Nephron progenitor cell (in vitro differentiated cells): ENCODE measurements at regions not wholly inside any gene's neighbourhood (a gene's known extent, or its start where the extent isn't known, plus 50 kb on each side); places are given as distances from the start of the nearest gene placed in this dataset.

ENCODE experiments used
- DNase-seq: peaks from one replicate; pipeline ENCODE4 v3.0.0; 2021
- H3K27ac Mint-ChIP-seq: 2 replicates; pipeline ENCODE4 v1.8.0; 2021; ENCODE audit warnings: mild to moderate bottlenecking, moderate library complexity, mixed read lengths
- H3K27me3 Mint-ChIP-seq: 2 replicates; pipeline ENCODE4 v1.8.0; 2021; ENCODE audit warnings: mild to moderate bottlenecking, low read depth, mixed read lengths; ENCODE audit not compliant: poor library complexity
- H3K36me3 Mint-ChIP-seq: 2 replicates; pipeline ENCODE4 v1.8.0; 2021; ENCODE audit warnings: low read depth, mixed read lengths
- H3K4me1 Mint-ChIP-seq: 2 replicates; pipeline ENCODE4 v1.8.0; 2021; ENCODE audit warnings: mixed read lengths
- H3K4me3 Mint-ChIP-seq: 2 replicates; pipeline ENCODE4 v1.8.0; 2021; ENCODE audit warnings: mild to moderate bottlenecking, moderate library complexity, mixed read lengths
- H3K9me3 Mint-ChIP-seq: 2 replicates; pipeline ENCODE4 v1.8.0; 2021; ENCODE audit warnings: mild to moderate bottlenecking, moderate library complexity, mixed read lengths
- CTCF ChIP-seq: fragments of 200-600 bp; sonication (generic); IDR thresholded peaks from 2 replicates; pipeline ENCODE4 v1.5.0; 2021; ENCODE audit warnings: antibody characterized with exemption

GRCh38 chr2:145845923-145846322 is 1326.0 kb upstream of the ZEB2 start:
- Mint-ChIP-seq H3K4me3 (no peak overlapping the region), H3K36me3 (no peaks in the 10 kb centered on the region), H3K4me1 (peaks cover 27% of the 10 kb centered on the region), H3K27me3 (no peaks in the 10 kb centered on the region), H3K27ac (no peak overlapping the region), H3K9me3 (no peaks in the 10 kb centered on the region)
- TF ChIP-seq CTCF = no peak
- DNase-seq = no peak

- TF ChIP-seq CTCF = no peak
- Mint-ChIP-seq H3K4me1 (peaks cover 24% of the 10 kb centered on the region), H3K27ac (no peak overlapping the region), H3K27me3 (no peaks in the 10 kb centered on the region), H3K36me3 (no peaks in the 10 kb centered on the region), H3K9me3 (no peaks in the 10 kb centered on the region), H3K4me3 (no peak overlapping the region)
- no peak for DNase-seq
Measured at GRCh38 chr2:145845207-145845894, 1325.4 kb upstream of the ZEB2 start.

GRCh38 chr2:145841973-145842372 is 1322.1 kb upstream of the ZEB2 start:
- Mint-ChIP-seq H3K36me3 (no peaks in the 10 kb centered on the region), H3K27me3 (no peaks in the 10 kb centered on the region), H3K27ac (no peak overlapping the region), H3K4me1 (peaks cover 12% of the 10 kb centered on the region), H3K4me3 (no peak overlapping the region), H3K9me3 (no peaks in the 10 kb centered on the region)
- DNase-seq = no peak
- TF ChIP-seq CTCF = no peak

- DNase-seq = no peak
- Mint-ChIP-seq H3K9me3 (no peaks in the 10 kb centered on the region), H3K36me3 (no peaks in the 10 kb centered on the region), H3K4me3 (no peak overlapping the region), H3K27ac (no peak overlapping the region), H3K27me3 (no peaks in the 10 kb centered on the region), H3K4me1 (no peaks in the 10 kb centered on the region)
- TF ChIP-seq CTCF = no peak
Measured at GRCh38 chr2:145836986-145837385, 1317.1 kb upstream of the ZEB2 start.

GRCh38 chr2:145835665-145836064 is 1315.7 kb upstream of the ZEB2 start:
- Mint-ChIP-seq H3K27ac (no peak overlapping the region), H3K4me3 (no peak overlapping the region), H3K4me1 (no peaks in the 10 kb centered on the region), H3K36me3 (no peaks in the 10 kb centered on the region), H3K27me3 (no peaks in the 10 kb centered on the region), H3K9me3 (no peaks in the 10 kb centered on the region)
- no peak for DNase-seq
- TF ChIP-seq CTCF = no peak

DNA sequence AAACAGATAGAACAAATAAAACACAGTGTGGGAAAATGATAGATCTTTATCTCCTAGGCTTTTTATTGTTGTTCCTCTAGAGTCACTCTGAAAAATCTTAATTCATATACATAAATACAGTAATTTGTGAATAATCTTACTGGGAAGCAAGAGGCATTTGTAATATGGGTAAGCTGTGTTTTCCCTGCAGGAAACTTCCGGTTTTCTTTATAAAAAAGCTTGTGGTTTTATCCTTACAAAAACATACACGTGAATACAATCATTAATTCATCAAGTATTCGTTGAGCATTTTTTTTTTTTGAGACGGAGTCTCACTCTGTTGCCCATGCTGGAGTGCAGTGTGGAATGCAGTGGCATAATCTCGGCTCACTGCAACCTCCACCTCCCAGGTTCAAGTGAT is 1312.8 kb upstream of the ZEB2 start:
- no peak for DNase-seq
- Mint-ChIP-seq H3K4me1 (no peaks in the 10 kb centered on the region), H3K4me3 (no peak overlapping the region), H3K9me3 (no peaks in the 10 kb centered on the region), H3K27me3 (no peaks in the 10 kb centered on the region), H3K36me3 (no peaks in the 10 kb centered on the region), H3K27ac (no peak overlapping the region)
- TF ChIP-seq CTCF = no peak
